Endothelial cell of umbilical vein (primary cell): ENCODE measurements at regions not wholly inside any gene's neighbourhood (a gene's known extent, or its start where the extent isn't known, plus 50 kb on each side); places are given as distances from the start of the nearest gene placed in this dataset.

ENCODE experiments used
- BruUV-seq: library from RNA; stranded (reverse); fragments of 400-500 nt; replicated peaks from 2 replicates; lab custom pipeline; 2021; lab: Mats Ljungman, UMichigan
- CTCF ChIA-PET: fragments of 300-600, 350-600 bp; sonication (Branson Sonifier 250); formaldehyde crosslinking; loops from one replicate; lab custom pipeline; 2021; ENCODE audit warnings: antibody characterized with exemption, inconsistent platforms; lab: Charles Lee
- POLR2A ChIA-PET: fragments of 300-600, 350-600 bp; sonication (Branson Sonifier 250); formaldehyde crosslinking; loops from one replicate; lab custom pipeline; 2021; ENCODE audit warnings: antibody characterized with exemption, inconsistent platforms; lab: Charles Lee
- DNase-seq: peaks from one replicate; pipeline ENCODE4 v3.0.0-alpha.2; 2011; ENCODE audit warnings: low read depth, low spot score
- FAIRE-seq: peaks from 2 replicates; lab custom pipeline; 2011; peaks lifted over from hg19 to GRCh38; lab: Jason Lieb, UNC
- H2AFZ ChIP-seq: 2 replicates; pipeline ENCODE4 v1.6.0; 2012; ENCODE audit warnings: low read depth, low read length, control low read depth, inconsistent platforms
- H3K27ac ChIP-seq: 2 replicates; pipeline ENCODE4 v1.5.1; 2011; ENCODE audit warnings: low read depth, mild to moderate bottlenecking, control low read depth, low read length, moderate library complexity; ENCODE audit not compliant: insufficient read depth
- H3K27me3 ChIP-seq, 2 experiments: 2 replicates each; pipeline versions ENCODE4 v1.6.0 to v1.6.1; 2011; ENCODE audit warnings: low read length in 2 of 2, mixed read lengths in 1 of 2; ENCODE audit not compliant: control insufficient read depth in 2 of 2, insufficient read depth in 2 of 2
- H3K36me3 ChIP-seq, 2 experiments: 2 replicates in 1 of 2; 3 replicates in 1 of 2; pipeline ENCODE4 v1.5.1; 2011; ENCODE audit warnings: low read length in 2 of 2, mild to moderate bottlenecking in 1 of 2, moderate library complexity in 1 of 2; ENCODE audit not compliant: control insufficient read depth in 2 of 2, insufficient read depth in 2 of 2; ENCODE audit errors: extremely low read depth in 1 of 2
- H3K4me1 ChIP-seq: 3 replicates; pipeline ENCODE4 v1.5.1; 2011; ENCODE audit warnings: mild to moderate bottlenecking, low read length; ENCODE audit not compliant: control insufficient read depth, insufficient read depth; ENCODE audit errors: extremely low read depth
- H3K4me2 ChIP-seq: 2 replicates; pipeline ENCODE4 v1.6.1; 2011; ENCODE audit warnings: low read length, control low read depth, mixed read lengths; ENCODE audit not compliant: insufficient read depth
- H3K4me3 ChIP-seq, 3 experiments: fragments of 200-600 bp in 1 of 3; sonication (generic), shearing (Covaris generic) in 1 of 3; replicated peaks in 1 of 3; 2 replicates each; pipeline ENCODE4 v1.5.1; 2011 to 2016; ENCODE audit warnings: control low read depth in 3 of 3, low read length in 3 of 3, mild to moderate bottlenecking in 2 of 3, inconsistent platforms in 1 of 3, low read depth in 1 of 3, moderate library complexity in 1 of 3; ENCODE audit not compliant: insufficient read depth in 1 of 3
- H3K79me2 ChIP-seq: 2 replicates; pipeline ENCODE4 v1.6.0; 2012; ENCODE audit warnings: low read length, inconsistent platforms; ENCODE audit not compliant: control insufficient read depth, insufficient read depth
- H3K9ac ChIP-seq: replicated peaks from 2 replicates; pipeline ENCODE3; 2011; ENCODE audit warnings: low read length, control low read depth; ENCODE audit not compliant: insufficient read depth; ENCODE audit errors: extremely low read depth
- H3K9me1 ChIP-seq: replicated peaks from 3 replicates; pipeline ENCODE4 v1.6.0; 2011; ENCODE audit warnings: mild to moderate bottlenecking, low read length; ENCODE audit not compliant: control insufficient read depth, insufficient read depth; ENCODE audit errors: extremely low read depth
- H3K9me3 ChIP-seq: replicated peaks from 2 replicates; pipeline ENCODE4 v1.5.1; 2012; ENCODE audit warnings: low read length, inconsistent platforms; ENCODE audit not compliant: control insufficient read depth, insufficient read depth
- H4K20me1 ChIP-seq: replicated peaks from 2 replicates; pipeline ENCODE3; 2011; ENCODE audit warnings: mild to moderate bottlenecking, low read length; ENCODE audit not compliant: control insufficient read depth, insufficient read depth; ENCODE audit errors: extremely low read depth
- CTCF ChIP-seq, 2 donors: IDR thresholded peaks; 1 replicate in 1 of 2; 2 replicates in 1 of 2; pipeline ENCODE4 v1.5.1; 2011; ENCODE audit warnings: low read length in 2 of 2, mild to moderate bottlenecking in 2 of 2, moderate library complexity in 2 of 2, control low read depth in 1 of 2, inconsistent platforms in 1 of 2, low read depth in 1 of 2; ENCODE audit not compliant: insufficient read depth in 1 of 2; ENCODE audit errors: extremely low read depth in 1 of 2
- EZH2 ChIP-seq: IDR thresholded peaks from 2 replicates; pipeline ENCODE4 v1.6.1; 2012; ENCODE audit warnings: borderline replicate concordance, low read depth, mild to moderate bottlenecking, moderate library complexity, low read length, inconsistent platforms; ENCODE audit not compliant: severe bottlenecking
- FOS ChIP-seq: IDR thresholded peaks from 2 replicates; pipeline ENCODE4 v1.6.1; 2011; ENCODE audit warnings: mild to moderate bottlenecking, low read length, moderate library complexity, borderline replicate concordance; ENCODE audit not compliant: insufficient read depth
- GATA2 ChIP-seq: IDR thresholded peaks from 2 replicates; pipeline ENCODE4 v1.7.0; 2011; ENCODE audit warnings: low read depth, mild to moderate bottlenecking, moderate library complexity, mixed read lengths, low read length; ENCODE audit not compliant: insufficient read length, insufficient read depth
- JUN ChIP-seq: IDR thresholded peaks from 2 replicates; pipeline ENCODE4 v1.6.1; 2011; ENCODE audit warnings: borderline replicate concordance, low read depth; ENCODE audit not compliant: insufficient read length, insufficient read depth
- MAX ChIP-seq: IDR thresholded peaks from 2 replicates; pipeline ENCODE4 v1.6.1; 2011; ENCODE audit not compliant: insufficient read depth, insufficient read length
- MYC ChIP-seq: IDR thresholded peaks from one replicate; pipeline ENCODE4 v1.6.1; 2011; ENCODE audit warnings: mild to moderate bottlenecking, low read depth, low read length
- POLR2A ChIP-seq: IDR thresholded peaks from 2 replicates; pipeline ENCODE4 v1.6.1; 2012; ENCODE audit warnings: low read depth, mild to moderate bottlenecking, control low read depth, low read length
- POLR2AphosphoS5 ChIP-seq: IDR thresholded peaks from 2 replicates; pipeline ENCODE4 v1.6.1; 2012; ENCODE audit warnings: low read depth, mild to moderate bottlenecking, control low read depth, low read length, moderate library complexity; ENCODE audit not compliant: insufficient read depth
- dilution Hi-C: fragments of 300-500 bp; cut with MboI; formaldehyde crosslinking; loops from one replicate; pipeline ENCODE4 v1.15.0; 2019; ENCODE audit warnings: low sequenced_read_pairs; ENCODE audit not compliant: extremely low pct_ligation_motif_present
- intact Hi-C: fragments of 100-400 bp; cut with micrococcal nuclease; formaldehyde crosslinking; loops from one replicate; pipeline ENCODE4 v1.10.0; 2022

- intact Hi-C loops (no loop called here), dilution Hi-C loops (no loop called here)
- ChIA-PET CTCF (interaction anchor here (0.6 to 1.0 kb wide), 5 partner anchors 9 to 617 kb away, joined by 3 to 5 read pairs (median 3); no protein-coding TSS in a partner anchor), POLR2A (no interaction called here)
- Histone ChIP-seq H3K36me3 (no peaks in the 10 kb centered on the region), H3K4me1 (no peaks in the 10 kb centered on the region), H3K4me3 (no peak overlapping the region), H3K27me3 (no peaks in the 10 kb centered on the region), H3K9me3 (no peaks in the 10 kb centered on the region), H3K9ac (no peak overlapping the region), H3K27ac (no peak overlapping the region), H3K4me2 (no peak overlapping the region), H3K79me2 (no peaks in the 10 kb centered on the region), H3K9me1 (no peaks in the 10 kb centered on the region), H2AFZ (no peak overlapping the region), H4K20me1 (no peaks in the 10 kb centered on the region)
- peak; percentile 19 for DNase-seq
- no TSS peak for BruUV-seq
- peak; percentile 92 for FAIRE-seq
- TF ChIP-seq POLR2AphosphoS5 (no peak), CTCF (IDR thresholded peaks at IDR 0.05; ENCODE audit: extremely low read depth in 1 of 2, insufficient read depth in 1 of 2, low read depth in 1 of 2, low read length in 2 of 2) (peak; percentile 20 to 49)
Observed at GRCh38 chrX:30060718-30061117, 154.6 kb upstream of the MAGEB2 start.

- H4K20me1 ChIP-seq = no peaks in the 10 kb centered on the region
- H3K79me2 ChIP-seq = no peaks in the 10 kb centered on the region
- DNase-seq (peak; percentile 0), FAIRE-seq (peak; percentile 43)
- dilution Hi-C loops = no loop called here
- BruUV-seq = no TSS peak
- no peak overlapping the region for H3K4me3 ChIP-seq
- H3K9ac ChIP-seq = no peak overlapping the region
- TF ChIP-seq MYC (no peak), JUN (no peak), GATA2 (no peak), POLR2AphosphoS5 (no peak), EZH2 (no peak), POLR2A (no peak), FOS (no peak), MAX (no peak), CTCF (IDR thresholded peaks at IDR 0.05; ENCODE audit: extremely low read depth in 1 of 2, insufficient read depth in 1 of 2, low read depth in 1 of 2, low read length in 2 of 2) (no peak)
- H2AFZ ChIP-seq = no peak overlapping the region
- H3K9me1 ChIP-seq = no peaks in the 10 kb centered on the region
- H3K4me1 ChIP-seq = no peaks in the 10 kb centered on the region
- no peaks in the 10 kb centered on the region for H3K36me3 ChIP-seq
- intact Hi-C loops = no loop called here
- no peaks in the 10 kb centered on the region for H3K27me3 ChIP-seq
- ChIA-PET POLR2A (no interaction called here), CTCF (interaction anchor here (0.7 kb wide), 1 partner anchor 110 kb away, joined by 3 read pairs; no protein-coding TSS in a partner anchor)
- H3K4me2 ChIP-seq = no peak overlapping the region
- no peak overlapping the region for H3K27ac ChIP-seq
- H3K9me3 ChIP-seq = no peaks in the 10 kb centered on the region
Observed at GRCh38 chrX:30065226-30065625, 150.1 kb upstream of the MAGEB2 start.
